CD4-positive, alpha-beta memory T cell (primary cell): ENCODE measurements at regions not wholly inside any gene's neighbourhood (a gene's known extent, or its start where the extent isn't known, plus 50 kb on each side); places are given as distances from the start of the nearest gene placed in this dataset.
A peak's percentile ranks its signal among the peaks of the same experiment; 100 is the strongest.

Experiments
- CTCF ChIA-PET: fragments of 350-600 bp; sonication (Branson Sonifier 250); formaldehyde crosslinking; loops from one replicate; lab custom pipeline; 2021; ENCODE audit warnings: inconsistent platforms; ENCODE audit not compliant: partially characterized antibody; lab: Charles Lee
- POLR2A ChIA-PET: fragments of 350-600 bp; sonication (Branson Sonifier 250); formaldehyde crosslinking; loops from one replicate; lab custom pipeline; 2021; ENCODE audit not compliant: partially characterized antibody; lab: Charles Lee
- DNase-seq, 5 donors: peaks; one replicate each; pipeline versions ENCODE4 v3.0.0 to v3.0.0-alpha.2; 2020 to 2022; ENCODE audit warnings: mixed read lengths in 1 of 5
- H3K27ac ChIP-seq: one replicate; pipeline ENCODE4 v1.7.0; 2013; ENCODE audit warnings: low read depth, low read length
- H3K27me3 ChIP-seq: 2 replicates; pipeline ENCODE4 v1.7.0; 2013; ENCODE audit warnings: mild to moderate bottlenecking, low read length, moderate library complexity; ENCODE audit not compliant: insufficient read depth
- H3K36me3 ChIP-seq: 2 replicates; pipeline ENCODE4 v1.7.0; 2013; ENCODE audit warnings: mild to moderate bottlenecking, low read length, moderate library complexity; ENCODE audit not compliant: insufficient read depth
- H3K4me1 ChIP-seq: 2 replicates; pipeline ENCODE4 v1.7.0; 2013; ENCODE audit warnings: mild to moderate bottlenecking, low read length, moderate library complexity; ENCODE audit not compliant: insufficient read depth
- H3K4me3 ChIP-seq, 2 donors: one replicate each; pipeline ENCODE4 v1.7.0; 2013; ENCODE audit warnings: low read length in 2 of 2, mild to moderate bottlenecking in 1 of 2
- H3K9me3 ChIP-seq, 2 donors: one replicate each; pipeline ENCODE4 v1.7.0; 2013; ENCODE audit warnings: low read length in 2 of 2, control low read depth in 1 of 2; ENCODE audit not compliant: control insufficient read depth in 1 of 2
- H3K27ac Mint-ChIP-seq, 7 donors: one replicate each; pipeline ENCODE4 v1.8.0; 2020 to 2021; ENCODE audit warnings: mixed read lengths in 7 of 7, mild to moderate bottlenecking in 6 of 7, inconsistent platforms in 3 of 7, moderate library complexity in 3 of 7
- H3K27me3 Mint-ChIP-seq, 2 donors: one replicate each; pipeline ENCODE4 v1.8.0; 2020 to 2021; ENCODE audit warnings: mixed read lengths in 2 of 2
- H3K36me3 Mint-ChIP-seq, 2 donors: one replicate each; pipeline ENCODE4 v1.8.0; 2020 to 2021; ENCODE audit warnings: mixed read lengths in 2 of 2, inconsistent platforms in 1 of 2, mild to moderate bottlenecking in 1 of 2
- H3K4me1 Mint-ChIP-seq, 4 donors: one replicate each; pipeline ENCODE4 v1.8.0; 2020 to 2021; ENCODE audit warnings: mixed read lengths in 4 of 4, mild to moderate bottlenecking in 1 of 4
- H3K4me3 Mint-ChIP-seq, 8 donors: one replicate each; pipeline ENCODE4 v1.8.0; 2020 to 2021; ENCODE audit warnings: mixed read lengths in 8 of 8, mild to moderate bottlenecking in 7 of 8, moderate library complexity in 6 of 8, inconsistent platforms in 3 of 8
- H3K9me3 Mint-ChIP-seq, 8 donors: one replicate each; pipeline ENCODE4 v1.8.0; 2020 to 2021; ENCODE audit warnings: mixed read lengths in 8 of 8, mild to moderate bottlenecking in 5 of 8, inconsistent platforms in 3 of 8, moderate library complexity in 1 of 8
- intact Hi-C: fragments of 100-400 bp; cut with micrococcal nuclease; formaldehyde crosslinking; loops from one replicate; pipeline ENCODE4 v1.15.1; 2023

- Mint-ChIP-seq H3K9me3 (peaks cover 0 to 10% (median 1%) of the 10 kb centered on the region in 8 donors), H3K27ac (no peak overlapping the region), H3K4me1 (peaks cover 2 to 14% (median 6%) of the 10 kb centered on the region in 4 donors), H3K4me3 (peak overlapping the region in 4 of 8 donors; percentile 31 to 62 (median 39)), H3K36me3 (no peaks in the 10 kb centered on the region), H3K27me3 (peaks cover 46 to 48% of the 10 kb centered on the region in 2 donors)
- ChIA-PET CTCF (no interaction called here), POLR2A (no interaction called here)
- H3K36me3 ChIP-seq = no peaks in the 10 kb centered on the region
- peaks cover 37% of the 10 kb centered on the region for H3K27me3 ChIP-seq
- H3K27ac ChIP-seq = no peak overlapping the region
- no peak overlapping the region for H3K4me3 ChIP-seq
- H3K4me1 ChIP-seq = no peaks in the 10 kb centered on the region
- H3K9me3 ChIP-seq = no peaks in the 10 kb centered on the region
- no peak for DNase-seq
- intact Hi-C loops = no loop called here
Measured at GRCh38 chr14:101456246-101457175, 104.8 kb upstream of the DIO3 start.

- H3K4me3 Mint-ChIP-seq = no peak overlapping the region
- peaks cover 36% of the 10 kb centered on the region for H3K27me3 ChIP-seq
- CTCF ChIA-PET = no interaction called here
Measured at GRCh38 chr14:101457301-101457935, 103.9 kb upstream of the DIO3 start.

GRCh38 chr14:101457936-101458740, 103.2 kb upstream of the DIO3 start:
- no peak overlapping the region for H3K4me3 Mint-ChIP-seq
- no peaks in the 10 kb centered on the region for H3K36me3 Mint-ChIP-seq
- Histone ChIP-seq H3K36me3 (no peaks in the 10 kb centered on the region), H3K27ac (no peak overlapping the region), H3K9me3 (no peaks in the 10 kb centered on the region), H3K4me3 (no peak overlapping the region), H3K27me3 (peaks cover 36% of the 10 kb centered on the region), H3K4me1 (no peaks in the 10 kb centered on the region)
- H3K9me3 Mint-ChIP-seq = peaks cover 0 to 10% (median 1%) of the 10 kb centered on the region in 8 donors
- POLR2A ChIA-PET = no interaction called here
- CTCF ChIA-PET = no interaction called here
- intact Hi-C loops = no loop called here
- DNase-seq = no peak
- peaks cover 2 to 14% (median 6%) of the 10 kb centered on the region in 4 donors for H3K4me1 Mint-ChIP-seq
- H3K27ac Mint-ChIP-seq = no peak overlapping the region
- peaks cover 44% of the 10 kb centered on the region in 2 donors for H3K27me3 Mint-ChIP-seq

More at GRCh38 chr14:101457301-101457935, 103.9 kb upstream of the DIO3 start:
- Mint-ChIP-seq H3K9me3 (peaks cover 0 to 10% (median 1%) of the 10 kb centered on the region in 8 donors), H3K27me3 (peaks cover 46 to 47% of the 10 kb centered on the region in 2 donors), H3K36me3 (no peaks in the 10 kb centered on the region), H3K27ac (no peak overlapping the region), H3K4me1 (peaks cover 2 to 14% (median 6%) of the 10 kb centered on the region in 4 donors)
- no peaks in the 10 kb centered on the region for H3K4me1 ChIP-seq
- H3K9me3 ChIP-seq = no peaks in the 10 kb centered on the region
- POLR2A ChIA-PET = no interaction called here
- intact Hi-C loops = no loop called here
- H3K27ac ChIP-seq = no peak overlapping the region
- no peaks in the 10 kb centered on the region for H3K36me3 ChIP-seq
- no peak overlapping the region for H3K4me3 ChIP-seq
- DNase-seq = no peak

- Histone ChIP-seq H3K36me3 (no peaks in the 10 kb centered on the region), H3K27me3 (peaks cover 36% of the 10 kb centered on the region), H3K4me1 (no peaks in the 10 kb centered on the region), H3K4me3 (no peak overlapping the region), H3K9me3 (no peaks in the 10 kb centered on the region), H3K27ac (no peak overlapping the region)
- peaks cover 0 to 7% (median 1%) of the 10 kb centered on the region in 8 donors for H3K9me3 Mint-ChIP-seq
- CTCF ChIA-PET = no interaction called here
- no peaks in the 10 kb centered on the region for H3K36me3 Mint-ChIP-seq
- DNase-seq = no peak
- peak overlapping the region in 1 of 8 donors; percentile 36 for H3K4me3 Mint-ChIP-seq
- POLR2A ChIA-PET = no interaction called here
- peaks cover 39 to 42% of the 10 kb centered on the region in 2 donors for H3K27me3 Mint-ChIP-seq
- no peak overlapping the region for H3K27ac Mint-ChIP-seq
- intact Hi-C loops = no loop called here
- peaks cover 2 to 14% (median 6%) of the 10 kb centered on the region in 4 donors for H3K4me1 Mint-ChIP-seq
Measured at GRCh38 chr14:101458741-101459550, 102.3 kb upstream of the DIO3 start.

GRCh38 chr14:101459551-101459900, 101.8 kb upstream of the DIO3 start:
- Histone ChIP-seq H3K27ac (no peak overlapping the region), H3K36me3 (no peaks in the 10 kb centered on the region), H3K9me3 (no peaks in the 10 kb centered on the region), H3K27me3 (peaks cover 36% of the 10 kb centered on the region), H3K4me3 (no peak overlapping the region), H3K4me1 (no peaks in the 10 kb centered on the region)
- no peak overlapping the region for H3K4me3 Mint-ChIP-seq
- no peak for DNase-seq
- H3K27me3 Mint-ChIP-seq = peaks cover 35 to 38% of the 10 kb centered on the region in 2 donors
- no peak overlapping the region for H3K27ac Mint-ChIP-seq
- peaks cover 2 to 14% (median 6%) of the 10 kb centered on the region in 4 donors for H3K4me1 Mint-ChIP-seq
- ChIA-PET CTCF (no interaction called here), POLR2A (no interaction called here)
- intact Hi-C loops = no loop called here
- no peaks in the 10 kb centered on the region for H3K36me3 Mint-ChIP-seq
- H3K9me3 Mint-ChIP-seq = peaks cover 0 to 5% (median 0%) of the 10 kb centered on the region in 8 donors

- Mint-ChIP-seq H3K4me1 (peaks cover 2 to 14% (median 6%) of the 10 kb centered on the region in 4 donors), H3K27ac (no peak overlapping the region), H3K4me3 (peak overlapping the region in 1 of 8 donors; percentile 23), H3K36me3 (no peaks in the 10 kb centered on the region), H3K9me3 (peaks cover 0 to 3% (median 0%) of the 10 kb centered on the region in 8 donors), H3K27me3 (peaks cover 35% of the 10 kb centered on the region in 2 donors)
- no peak overlapping the region for H3K4me3 ChIP-seq
- H3K36me3 ChIP-seq = no peaks in the 10 kb centered on the region
- H3K27me3 ChIP-seq = peaks cover 30% of the 10 kb centered on the region
- intact Hi-C loops = no loop called here
- H3K4me1 ChIP-seq = no peaks in the 10 kb centered on the region
- ChIA-PET POLR2A (no interaction called here), CTCF (no interaction called here)
- no peaks in the 10 kb centered on the region for H3K9me3 ChIP-seq
- DNase-seq = no peak
- H3K27ac ChIP-seq = no peak overlapping the region
Measured at GRCh38 chr14:101460521-101460920, 100.8 kb upstream of the DIO3 start.
